ENCODE measurements at regions not wholly inside any gene's neighbourhood (a gene's known extent, or its start where the extent isn't known, plus 50 kb on each side); places are given as distances from the start of the nearest gene placed in this dataset.

DNA sequence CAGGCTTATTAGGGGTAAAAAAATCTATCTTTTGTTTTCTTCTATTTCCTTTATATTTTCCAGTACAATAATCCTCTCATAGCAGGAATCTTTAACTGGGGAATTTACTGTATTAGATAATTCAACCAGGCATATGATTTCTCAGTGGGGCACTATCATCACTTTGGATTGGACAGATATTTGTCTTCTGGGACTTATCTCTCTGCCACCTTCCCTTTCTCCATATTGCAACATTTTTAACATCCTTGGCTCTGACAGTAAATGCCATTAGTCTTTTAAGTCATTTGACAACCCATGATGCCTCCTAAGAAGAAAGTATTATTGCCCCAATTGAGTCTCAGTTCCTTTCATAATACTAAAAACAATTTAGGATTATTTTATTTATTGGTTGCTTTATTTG lies 304.1 kb downstream of the FGF10 start:
- TF ChIP-seq EZH2phosphoT487 (IDR thresholded peaks at IDR 0.05; ENCODE audit: insufficient read depth, low read depth) (no peak), EZH2 (IDR thresholded peaks at IDR 0.05; ENCODE audit: insufficient read depth, poor library complexity, severe bottlenecking) (no peak)
